Osteocyte (in vitro differentiated cells): ENCODE measurements at regions not wholly inside any gene's neighbourhood (a gene's known extent, or its start where the extent isn't known, plus 50 kb on each side); places are given as distances from the start of the nearest gene placed in this dataset.

ENCODE experiments used
- DNase-seq: peaks from one replicate; pipeline ENCODE4 v3.0.0; 2021; ENCODE audit warnings: mixed read lengths; ENCODE audit not compliant: unreplicated experiment; ENCODE audit errors: extremely low spot score
- H3K27ac Mint-ChIP-seq: one replicate; pipeline ENCODE4 v1.8.0; 2021; ENCODE audit warnings: mild to moderate bottlenecking, mixed read lengths; ENCODE audit not compliant: unreplicated experiment
- H3K27me3 Mint-ChIP-seq: one replicate; pipeline ENCODE4 v1.8.0; 2021; ENCODE audit warnings: mixed read lengths; ENCODE audit not compliant: unreplicated experiment
- H3K36me3 Mint-ChIP-seq: one replicate; pipeline ENCODE4 v1.8.0; 2021; ENCODE audit warnings: mixed read lengths; ENCODE audit not compliant: unreplicated experiment
- H3K4me1 Mint-ChIP-seq: one replicate; pipeline ENCODE4 v1.8.0; 2021; ENCODE audit warnings: mixed read lengths; ENCODE audit not compliant: unreplicated experiment
- H3K4me3 Mint-ChIP-seq: one replicate; pipeline ENCODE4 v1.8.0; 2021; ENCODE audit warnings: mild to moderate bottlenecking, moderate library complexity, mixed read lengths; ENCODE audit not compliant: unreplicated experiment
- H3K9me3 Mint-ChIP-seq: one replicate; pipeline ENCODE4 v1.8.0; 2021; ENCODE audit warnings: mixed read lengths; ENCODE audit not compliant: unreplicated experiment
- TF ChIP-seq, protein P1 (sequence below): fragments of 200-600 bp; sonication (generic); IDR thresholded peaks from 2 replicates; pipeline ENCODE4 v1.5.0; 2021; ENCODE audit warnings: antibody characterized with exemption, mild to moderate bottlenecking, moderate library complexity

GRCh38 chr9:8037745-8038144 lies 238.2 kb upstream of the DMAC1 start:
- H3K4me1 Mint-ChIP-seq = no peaks in the 10 kb centered on the region
- no peak overlapping the region for H3K4me3 Mint-ChIP-seq
- TF ChIP-seq, protein P1, sequence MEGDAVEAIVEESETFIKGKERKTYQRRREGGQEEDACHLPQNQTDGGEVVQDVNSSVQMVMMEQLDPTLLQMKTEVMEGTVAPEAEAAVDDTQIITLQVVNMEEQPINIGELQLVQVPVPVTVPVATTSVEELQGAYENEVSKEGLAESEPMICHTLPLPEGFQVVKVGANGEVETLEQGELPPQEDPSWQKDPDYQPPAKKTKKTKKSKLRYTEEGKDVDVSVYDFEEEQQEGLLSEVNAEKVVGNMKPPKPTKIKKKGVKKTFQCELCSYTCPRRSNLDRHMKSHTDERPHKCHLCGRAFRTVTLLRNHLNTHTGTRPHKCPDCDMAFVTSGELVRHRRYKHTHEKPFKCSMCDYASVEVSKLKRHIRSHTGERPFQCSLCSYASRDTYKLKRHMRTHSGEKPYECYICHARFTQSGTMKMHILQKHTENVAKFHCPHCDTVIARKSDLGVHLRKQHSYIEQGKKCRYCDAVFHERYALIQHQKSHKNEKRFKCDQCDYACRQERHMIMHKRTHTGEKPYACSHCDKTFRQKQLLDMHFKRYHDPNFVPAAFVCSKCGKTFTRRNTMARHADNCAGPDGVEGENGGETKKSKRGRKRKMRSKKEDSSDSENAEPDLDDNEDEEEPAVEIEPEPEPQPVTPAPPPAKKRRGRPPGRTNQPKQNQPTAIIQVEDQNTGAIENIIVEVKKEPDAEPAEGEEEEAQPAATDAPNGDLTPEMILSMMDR = no peak
- H3K27me3 Mint-ChIP-seq = no peaks in the 10 kb centered on the region
- no peaks in the 10 kb centered on the region for H3K36me3 Mint-ChIP-seq
- no peak overlapping the region for H3K27ac Mint-ChIP-seq
- DNase-seq = no peak
- H3K9me3 Mint-ChIP-seq = peaks cover 37% of the 10 kb centered on the region

GRCh38 chr9:8036914-8037524 lies 237.4 kb upstream of the DMAC1 start:
- no peaks in the 10 kb centered on the region for H3K27me3 Mint-ChIP-seq
- peaks cover 37% of the 10 kb centered on the region for H3K9me3 Mint-ChIP-seq
- no peak for DNase-seq
- no peaks in the 10 kb centered on the region for H3K36me3 Mint-ChIP-seq
- no peak overlapping the region for H3K4me3 Mint-ChIP-seq
- TF ChIP-seq, protein P1 = no peak
- no peak overlapping the region for H3K27ac Mint-ChIP-seq
- no peaks in the 10 kb centered on the region for H3K4me1 Mint-ChIP-seq

DNA sequence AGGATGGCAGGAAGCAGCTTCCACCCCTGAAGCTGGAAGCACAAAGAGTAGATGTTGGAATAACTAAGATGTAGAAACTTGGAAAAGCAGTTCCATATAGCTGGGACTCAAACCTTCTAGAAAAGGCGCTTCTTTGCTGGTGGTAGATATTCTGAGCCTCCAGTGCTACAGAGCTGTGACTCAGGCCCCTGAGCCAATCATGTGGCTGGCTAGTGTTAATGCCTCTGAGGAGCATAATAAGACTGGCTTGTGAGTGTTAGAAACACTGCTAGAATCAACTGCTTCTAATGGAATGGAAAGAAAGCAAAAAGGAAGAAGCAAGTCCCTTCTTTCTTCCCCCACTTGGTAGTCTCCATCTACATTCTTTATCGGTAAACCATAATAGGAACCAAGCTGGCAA lies 234.2 kb upstream of the DMAC1 start:
- no peaks in the 10 kb centered on the region for H3K27me3 Mint-ChIP-seq

GRCh38 chr9:8030095-8030494 lies 230.5 kb upstream of the DMAC1 start:
- Mint-ChIP-seq H3K36me3 (no peaks in the 10 kb centered on the region), H3K27ac (no peak overlapping the region), H3K9me3 (peaks cover 8% of the 10 kb centered on the region), H3K4me1 (no peaks in the 10 kb centered on the region), H3K27me3 (no peaks in the 10 kb centered on the region), H3K4me3 (no peak overlapping the region)
- no peak for DNase-seq
- TF ChIP-seq, protein P1 = no peak

More for the DNA sequence above, 234.2 kb upstream of the DMAC1 start:
- H3K9me3 Mint-ChIP-seq = peaks cover 19% of the 10 kb centered on the region
- H3K36me3 Mint-ChIP-seq = no peaks in the 10 kb centered on the region
- no peak for DNase-seq
- TF ChIP-seq, protein P1 = no peak
- H3K4me1 Mint-ChIP-seq = no peaks in the 10 kb centered on the region
- H3K27ac Mint-ChIP-seq = no peak overlapping the region
- no peak overlapping the region for H3K4me3 Mint-ChIP-seq

GRCh38 chr9:8027351-8027750 lies 227.8 kb upstream of the DMAC1 start:
- Mint-ChIP-seq H3K27ac (no peak overlapping the region), H3K4me3 (no peak overlapping the region), H3K9me3 (peaks cover 16% of the 10 kb centered on the region), H3K27me3 (no peaks in the 10 kb centered on the region), H3K36me3 (no peaks in the 10 kb centered on the region), H3K4me1 (no peaks in the 10 kb centered on the region)
- DNase-seq = no peak
- TF ChIP-seq, protein P1 = no peak
